ENCODE measurements at regions not wholly inside any gene's neighbourhood (a gene's known extent, or its start where the extent isn't known, plus 50 kb on each side); places are given as distances from the start of the nearest gene placed in this dataset.
A peak's percentile ranks its signal among the peaks of the same experiment; 100 is the strongest.

DNA sequence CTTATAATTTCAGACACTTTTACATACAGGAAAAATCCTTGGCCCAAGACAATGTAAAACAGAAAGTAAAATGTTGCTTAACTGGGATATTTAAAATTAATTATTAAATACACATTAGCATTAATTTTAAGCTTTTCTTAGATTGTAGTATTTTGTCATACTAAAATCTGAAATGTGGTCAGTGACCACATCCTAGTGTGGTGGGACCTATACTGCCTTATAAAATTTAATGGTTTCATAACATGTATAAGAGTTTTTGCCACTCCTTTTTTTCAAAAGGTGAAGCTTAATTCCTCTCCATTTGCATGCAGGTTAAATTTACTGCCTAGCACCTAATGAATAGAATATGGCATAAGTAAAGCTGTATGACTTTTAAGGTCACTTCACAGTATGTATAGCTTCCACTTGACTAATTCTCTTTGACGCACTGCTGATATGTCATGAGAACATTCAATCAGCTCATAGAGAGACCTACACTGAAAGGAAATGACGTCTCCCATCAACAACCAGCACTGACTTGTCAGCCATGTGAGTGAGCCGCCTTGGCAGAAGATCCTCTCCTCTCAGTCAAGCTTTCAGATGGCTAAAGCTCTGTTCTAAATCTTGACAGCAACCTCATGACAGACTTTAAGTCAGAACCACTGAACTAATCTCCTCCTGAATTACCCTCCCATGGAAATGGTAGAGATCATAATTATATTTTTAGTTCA, 847.8 kb downstream of the SI start:
- no peak for DNase-seq

DNA sequence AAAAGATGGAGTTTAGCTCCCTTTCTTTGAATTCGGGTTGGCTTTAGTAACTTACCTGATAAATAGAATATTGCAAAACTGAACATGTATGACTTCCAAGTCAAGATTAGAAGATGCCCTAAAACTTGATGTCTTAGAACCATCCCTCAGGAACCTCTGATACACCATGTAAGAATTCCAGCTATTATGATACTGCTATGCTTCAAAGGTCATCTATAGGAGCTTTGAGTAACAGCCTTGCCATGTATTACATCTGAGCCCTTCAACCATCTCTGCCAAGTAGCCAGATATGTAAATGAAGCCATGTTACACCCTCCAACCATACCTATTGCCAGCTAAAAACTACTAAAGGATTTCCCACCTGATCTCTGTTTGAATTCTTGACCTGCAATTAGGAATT, 854.2 kb downstream of the SI start:
- DNase-seq = no peak

DNA sequence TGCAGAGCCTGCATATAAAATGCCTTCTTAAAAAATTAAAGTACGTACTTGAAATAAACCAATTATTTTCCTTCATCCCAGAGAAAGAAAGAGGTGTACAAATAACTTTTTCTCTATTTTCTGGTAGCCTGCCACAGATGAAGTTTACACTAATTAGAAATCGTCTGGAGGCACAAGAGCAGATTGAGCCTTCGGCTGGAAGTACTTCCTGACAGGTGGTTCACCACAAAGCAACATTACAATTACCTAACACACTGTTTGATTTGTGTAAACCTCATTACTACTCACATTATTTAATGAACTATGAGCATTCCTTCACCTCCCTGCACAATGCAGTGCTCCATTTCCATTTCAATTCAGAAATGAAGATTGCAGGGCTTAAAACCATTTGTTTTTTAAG, 856.1 kb downstream of the SI start:
- no peak for DNase-seq

DNA sequence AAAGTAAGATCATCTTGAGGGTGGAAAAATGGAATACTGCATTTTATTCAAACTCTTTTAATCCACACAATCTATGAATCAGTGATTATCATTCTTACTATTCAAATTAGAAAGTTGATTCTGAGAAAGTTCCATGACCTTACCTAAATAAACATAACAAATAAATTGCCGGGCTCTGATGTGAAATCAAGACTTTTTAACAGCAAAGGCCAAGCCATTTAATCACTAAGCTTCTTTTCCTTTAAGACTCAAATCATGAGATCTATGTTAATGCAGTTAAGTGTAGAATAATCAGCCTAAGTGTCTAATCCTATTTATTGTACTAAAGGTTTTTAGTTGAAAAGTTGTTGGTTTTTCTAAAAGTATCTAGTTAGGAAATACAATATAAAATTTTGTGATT, 857.0 kb downstream of the SI start:
- no peak for DNase-seq

DNA sequence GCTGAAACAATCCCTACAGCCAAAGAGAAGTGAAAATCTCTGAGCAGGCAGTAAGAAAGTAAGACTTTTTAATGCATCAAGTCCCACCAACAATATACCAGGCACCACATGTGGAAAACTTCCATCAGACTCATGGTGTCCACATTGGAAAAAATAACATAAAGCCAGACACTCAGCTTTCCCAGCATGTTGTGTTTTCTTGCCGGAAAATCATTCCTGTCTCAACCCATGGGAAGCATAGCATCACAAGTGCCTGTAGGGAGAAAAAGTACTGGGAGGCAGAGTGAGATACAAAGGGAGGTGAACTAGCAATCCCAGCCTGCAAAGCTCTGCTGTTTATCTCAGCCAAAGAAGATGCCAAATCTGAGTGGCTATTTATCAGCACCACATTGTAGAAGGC, 868.9 kb downstream of the SI start:
- DNase-seq = no peak

- DNase-seq = no peak
Measured at GRCh38 chr3:164208821-164209220, 869.5 kb downstream of the SI start.

DNA sequence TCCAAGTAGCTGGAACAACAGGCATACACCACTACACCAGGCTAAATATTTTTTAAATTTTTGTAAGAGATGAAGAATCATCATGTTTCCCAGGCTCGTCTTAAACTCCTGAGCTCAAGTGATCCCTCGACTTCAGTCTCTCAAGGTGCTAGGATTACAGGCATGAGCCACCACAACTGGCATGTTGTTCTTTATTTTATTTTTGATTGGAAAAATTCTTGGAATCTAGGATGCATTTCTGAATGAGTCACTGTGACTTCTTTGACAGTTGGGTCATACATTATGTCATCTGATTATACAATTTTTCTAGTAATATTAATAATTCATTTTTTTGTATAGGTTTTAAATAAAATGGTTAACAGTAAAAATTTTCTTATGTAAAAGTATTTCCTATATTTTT, 870.2 kb downstream of the SI start:
- DNase-seq = no peak

DNA sequence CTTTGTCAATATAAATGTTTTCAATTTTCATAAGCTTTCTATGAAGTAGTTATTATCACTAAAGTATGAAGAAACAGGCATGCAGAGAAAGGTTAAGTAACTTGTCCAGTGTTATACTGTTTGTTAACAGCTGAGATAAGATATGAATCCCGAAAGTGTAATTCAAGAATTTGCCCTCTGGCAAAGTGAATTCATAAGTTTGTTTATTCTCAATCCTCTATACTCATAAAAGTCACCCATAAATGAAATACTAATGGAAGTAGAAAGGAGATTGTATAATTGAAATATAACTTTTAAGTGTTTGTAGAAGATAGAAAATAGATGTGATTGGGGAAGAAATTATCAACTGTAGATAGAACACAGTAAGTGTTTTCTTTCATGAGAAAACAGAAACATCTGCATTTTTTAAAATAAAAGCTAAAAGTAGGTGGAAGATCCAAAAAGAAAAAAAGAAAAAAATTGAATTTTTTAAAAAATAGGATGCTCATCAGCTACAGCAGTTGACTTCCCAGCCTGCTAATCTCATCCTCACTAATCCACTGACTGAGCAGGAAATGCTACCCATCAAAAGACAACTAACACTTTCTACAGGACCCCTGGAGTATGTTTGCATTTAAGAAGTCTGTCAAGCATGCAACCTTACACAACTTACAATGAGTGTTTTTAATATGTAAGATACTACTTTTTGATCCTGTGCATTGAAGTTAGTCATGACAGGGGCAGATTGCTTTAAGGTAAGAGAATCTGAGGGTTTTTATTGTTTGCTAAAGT, 878.1 kb downstream of the SI start:
- DNase-seq = no peak

GRCh38 chr3:164196477-164196876, 881.8 kb downstream of the SI start:
- no peak for DNase-seq

- DNase-seq = no peak
Measured at GRCh38 chr3:164194842-164195241, 883.5 kb downstream of the SI start.

- DNase-seq = no peak
Measured at GRCh38 chr3:164192974-164193373, 885.3 kb downstream of the SI start.

DNA sequence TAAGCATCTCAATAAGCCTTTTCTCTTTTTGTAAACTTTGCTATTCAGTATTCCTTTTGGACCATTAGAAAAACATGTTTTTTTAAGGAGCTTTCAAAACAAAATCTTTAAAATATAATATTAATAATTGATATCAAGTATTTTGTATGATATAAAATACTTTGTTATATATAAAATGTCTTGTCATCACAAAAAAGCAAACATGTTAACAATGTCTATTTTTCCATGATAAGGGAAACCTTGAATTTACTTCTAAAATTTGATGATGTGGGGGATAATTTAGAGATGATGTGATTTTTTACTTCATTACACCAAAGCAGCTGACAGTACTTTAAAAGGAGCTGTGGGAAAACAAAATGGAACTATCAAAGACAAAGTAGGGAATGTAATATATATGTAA, 887.7 kb downstream of the SI start:
- DNase-seq = no peak

DNA sequence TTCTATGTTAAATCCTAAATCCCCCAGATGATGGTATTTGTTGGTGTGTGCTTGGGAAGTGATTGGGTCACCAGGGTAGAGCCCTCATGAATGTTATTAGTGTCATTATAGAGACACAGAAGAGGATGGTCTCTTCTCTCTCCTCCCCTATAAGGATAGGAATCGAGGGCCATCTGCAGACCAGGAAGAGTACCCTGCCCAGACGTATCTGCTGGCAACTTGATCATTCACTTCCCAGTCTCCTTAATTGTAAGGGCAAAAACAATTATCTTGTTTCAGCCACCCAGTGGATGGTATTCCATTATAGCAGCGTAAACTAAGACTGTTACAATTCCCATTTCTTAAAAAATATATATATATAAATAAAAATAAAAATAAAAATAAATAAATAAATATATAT, 892.2 kb downstream of the SI start:
- no peak for DNase-seq

DNA sequence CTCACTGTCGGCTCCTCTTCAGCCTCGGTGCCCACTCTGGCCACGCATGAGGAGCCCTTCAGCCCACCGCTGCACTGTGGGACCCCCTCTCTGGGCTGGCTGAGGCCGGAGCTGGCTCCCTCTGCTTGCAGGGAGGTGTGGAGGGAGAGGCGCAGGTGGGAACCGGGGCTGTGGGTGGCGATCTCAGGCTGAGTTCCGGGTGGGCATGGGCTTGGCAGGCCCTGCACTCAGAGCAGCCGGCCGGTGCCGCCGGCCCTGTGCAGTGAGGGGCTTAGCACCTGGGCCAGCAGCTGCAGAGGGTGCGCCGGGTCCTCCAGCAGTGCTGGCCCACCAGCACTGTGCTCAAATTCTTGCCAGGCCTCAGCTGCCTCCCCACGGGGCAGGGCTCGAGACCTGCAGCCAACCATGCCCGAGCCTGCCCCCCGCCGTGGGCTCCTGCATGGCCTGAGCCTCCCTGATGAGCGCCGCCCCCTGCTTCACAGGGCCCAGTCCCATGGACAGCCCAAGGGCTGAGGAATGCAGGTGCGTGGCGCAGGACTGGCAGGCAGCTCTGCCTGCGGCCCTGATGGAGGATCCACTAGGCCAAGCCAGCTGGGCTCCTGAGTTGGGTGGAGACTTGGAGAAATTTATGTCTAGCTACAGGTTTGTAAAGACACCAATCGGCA, 899.1 kb downstream of the SI start:
- no peak for DNase-seq

GRCh38 chr3:164174059-164174458, 904.2 kb downstream of the SI start:
- peak; percentile 7 for DNase-seq

DNA sequence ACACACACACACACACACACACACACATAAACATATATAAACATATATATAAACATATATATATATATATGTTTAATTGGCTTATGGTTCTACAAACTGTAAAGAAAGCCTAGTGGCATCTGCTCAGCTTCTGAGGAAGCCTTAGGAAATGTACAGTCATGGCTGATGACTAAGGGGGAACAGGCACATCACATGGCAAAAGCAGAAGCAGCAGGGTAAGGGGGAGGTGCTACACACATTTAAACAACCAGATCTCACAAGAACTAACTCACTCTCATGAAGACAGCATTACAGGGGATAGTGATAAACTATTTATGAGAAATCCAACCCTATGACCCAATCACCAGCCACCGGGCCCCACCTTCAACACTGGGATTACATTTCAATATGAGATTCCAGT, 922.9 kb downstream of the SI start:
- DNase-seq = peak; percentile 2

GRCh38 chr3:164144824-164145223, 933.5 kb downstream of the SI start:
- DNase-seq = no peak

DNA sequence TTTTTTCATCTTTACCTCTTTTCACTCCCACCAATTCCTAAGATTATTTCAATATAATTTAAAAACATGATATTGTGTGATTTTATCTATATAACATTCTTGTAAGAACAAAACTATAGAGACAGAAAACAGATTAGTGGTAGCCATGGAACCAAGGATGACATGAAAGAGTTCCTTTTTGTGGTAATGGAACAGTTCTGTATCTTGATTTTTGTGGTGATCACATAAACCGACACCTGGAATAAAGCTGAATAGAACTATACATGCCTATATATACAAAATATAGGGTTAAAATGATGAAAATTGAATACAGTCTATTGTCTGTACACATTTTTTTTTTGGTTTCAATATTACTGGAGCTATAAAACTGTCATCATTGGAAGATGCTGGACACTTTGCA, 945.4 kb downstream of the SI start:
- DNase-seq = no peak

GRCh38 chr3:164113371-164114332, 964.6 kb downstream of the SI start:
- DNase-seq = no peak

DNA sequence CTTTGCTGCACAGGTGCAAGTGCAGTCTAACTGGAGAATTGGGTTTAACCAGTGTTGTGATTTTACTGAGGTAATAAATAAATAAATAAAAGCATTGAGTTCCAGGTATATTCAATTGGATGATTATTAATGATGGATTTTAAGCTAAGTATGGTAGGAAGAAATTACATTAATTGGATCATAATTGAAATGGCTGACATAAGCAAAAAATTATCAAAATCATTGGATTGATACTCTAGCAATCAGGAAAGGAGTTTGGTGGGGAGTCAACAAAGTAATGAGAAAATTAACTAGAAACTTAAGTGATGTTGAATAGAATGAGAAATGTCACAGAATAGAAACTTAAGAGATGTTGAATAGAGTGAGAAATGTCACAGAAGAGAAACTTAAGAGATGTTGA, 981.9 kb downstream of the SI start:
- no peak for DNase-seq

DNA sequence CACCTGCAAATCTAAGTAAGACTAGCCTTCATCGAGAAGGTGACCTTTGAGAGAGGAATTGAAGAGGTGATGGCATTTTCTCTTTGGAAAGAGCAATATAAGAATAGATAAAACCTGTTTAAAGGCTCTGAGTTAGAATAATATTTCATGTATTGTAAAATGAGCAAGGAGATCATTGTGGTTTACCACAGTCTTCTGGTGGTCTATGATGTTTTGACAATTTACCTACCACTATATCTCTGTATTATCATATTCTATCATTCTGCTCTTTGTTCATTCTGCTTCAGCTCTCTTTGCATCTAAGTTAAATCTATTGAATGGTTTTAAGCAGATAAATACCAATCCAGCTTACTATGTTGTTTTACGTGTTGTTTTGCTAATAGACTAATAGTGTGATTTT, 982.3 kb downstream of the SI start:
- DNase-seq = no peak

DNA sequence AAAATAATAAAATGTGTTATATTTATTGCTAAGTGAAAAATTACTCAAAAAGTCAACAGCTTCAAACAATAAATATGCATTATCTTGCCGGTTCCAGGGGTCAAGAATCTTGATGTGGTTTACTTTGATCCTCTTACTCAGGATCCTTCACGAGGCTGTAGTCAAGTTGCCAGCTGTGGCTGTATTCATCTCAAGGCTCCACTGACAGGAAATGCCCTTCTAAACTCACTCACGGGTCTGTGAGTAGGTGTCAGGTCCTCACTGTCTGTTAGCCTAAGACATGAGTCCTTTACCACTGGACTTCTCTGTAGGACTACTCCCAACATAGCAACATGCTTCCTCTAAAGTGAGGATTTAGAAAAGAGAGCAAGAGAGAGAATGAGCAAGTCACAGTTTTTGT, 983.0 kb downstream of the SI start:
- no peak for DNase-seq

- DNase-seq = no peak
Measured at GRCh38 chr3:164094546-164094945, 983.8 kb downstream of the SI start.

Data from hematopoietic multipotent progenitor cell treated with erythropoietin and hydrocortisone succinate and interleukin-3 and kit ligand, for 6 days (in vitro differentiated cells).